ENCODE measurements at regions not wholly inside any gene's neighbourhood (a gene's known extent, or its start where the extent isn't known, plus 50 kb on each side); places are given as distances from the start of the nearest gene placed in this dataset.

DNA sequence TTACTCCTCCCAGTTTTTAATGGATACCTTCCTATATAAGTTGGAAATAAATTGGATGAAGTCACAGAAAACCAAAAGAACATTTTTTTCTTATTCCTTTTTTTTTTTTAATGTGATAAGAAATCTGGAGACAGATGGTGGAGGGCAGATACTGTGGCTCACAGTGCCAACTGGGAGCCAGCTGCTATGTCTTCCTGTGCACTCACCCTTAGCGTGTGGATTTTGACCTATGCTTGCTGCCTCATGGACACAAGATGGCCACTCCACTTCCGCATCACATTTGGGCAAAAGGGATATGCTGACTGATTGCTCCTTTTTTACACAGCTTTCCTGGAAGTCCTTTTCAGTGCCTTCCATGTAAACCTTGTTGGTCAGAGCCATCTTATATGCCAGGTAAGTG lies 342.6 kb downstream of the MAN2A1 start:
- no peak overlapping the region for H3K4me3 ChIP-seq (ENCODE audit: low read depth in 1 of 2, low read length in 2 of 2)
- H3K27me3 ChIP-seq (ENCODE audit: low read depth, low read length) = no peaks in the 10 kb centered on the region
- H3K4me1 ChIP-seq (ENCODE audit: control insufficient read depth in 1 of 2, insufficient read depth in 2 of 2, low read length in 2 of 2) = no peaks in the 10 kb centered on the region
- no peaks in the 10 kb centered on the region for H3K9me3 ChIP-seq (ENCODE audit: control insufficient read depth in 1 of 2, low read length in 2 of 2)
- no peaks in the 10 kb centered on the region for H3K36me3 ChIP-seq (ENCODE audit: control insufficient read depth in 1 of 2, insufficient read depth in 2 of 2, low read length in 2 of 2)
- no peak overlapping the region for H3K27ac ChIP-seq (ENCODE audit: low read length)

DNA sequence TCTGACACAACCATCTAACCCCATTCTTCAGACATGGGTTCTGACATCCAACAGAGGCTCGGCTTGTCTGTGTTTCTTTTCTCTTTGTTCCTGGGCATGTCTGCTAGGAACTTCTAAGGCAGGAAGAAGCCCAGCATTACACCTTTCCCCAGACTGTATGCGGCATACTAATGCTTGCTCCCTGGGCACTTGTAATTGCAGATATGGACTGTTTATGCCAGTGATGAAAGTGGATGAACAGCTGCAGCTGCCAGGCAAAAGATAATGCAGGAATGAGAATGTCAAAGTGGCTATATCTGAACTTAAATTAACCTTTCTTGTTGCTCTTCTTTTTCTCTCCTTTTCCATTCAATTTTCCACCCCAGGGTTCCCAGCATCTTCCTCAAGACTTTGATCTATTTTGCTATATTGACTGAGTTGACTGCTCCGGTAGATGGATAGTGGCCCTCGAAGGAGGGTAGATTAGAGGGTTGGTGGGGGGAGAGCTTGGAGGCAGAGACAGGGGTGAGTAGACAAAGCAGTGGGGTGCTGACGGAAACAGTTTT lies 344.4 kb downstream of the MAN2A1 start:
- H3K4me1 ChIP-seq (ENCODE audit: control insufficient read depth in 1 of 2, insufficient read depth in 2 of 2, low read length in 2 of 2) = no peaks in the 10 kb centered on the region

DNA sequence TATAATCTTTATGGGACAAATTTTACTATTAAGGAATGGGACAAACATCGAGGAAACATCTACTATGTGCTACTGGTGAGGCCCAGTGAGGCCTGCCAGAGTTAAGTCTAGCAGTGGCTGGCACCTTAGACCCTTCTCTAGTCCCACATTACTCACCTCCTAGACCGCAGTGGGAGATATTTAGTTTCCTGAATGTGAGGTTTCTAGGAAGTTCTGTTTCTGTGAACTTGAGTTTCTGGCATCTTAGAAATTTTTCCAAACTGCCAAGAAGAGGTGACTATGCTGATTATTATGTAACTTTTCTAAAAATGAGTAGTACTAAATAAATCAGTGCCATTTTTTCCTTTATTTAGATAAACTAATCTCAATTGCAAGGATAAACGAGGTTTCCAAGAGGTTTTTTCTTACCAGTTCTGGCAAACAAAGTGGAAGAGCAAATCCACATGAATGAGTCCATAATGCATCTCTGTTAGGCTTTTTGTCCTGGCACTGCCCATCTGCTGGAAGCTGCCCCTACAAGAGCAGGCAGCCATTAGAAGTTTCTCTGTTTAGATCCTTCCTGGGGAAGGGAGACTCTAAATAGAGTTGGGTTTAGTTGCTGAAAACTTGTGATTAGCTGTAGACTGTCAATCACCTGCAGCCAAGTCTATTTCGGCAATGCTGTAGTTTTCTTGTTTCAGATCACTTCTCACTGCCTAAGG lies 348.7 kb downstream of the MAN2A1 start:
- H3K4me3 ChIP-seq (ENCODE audit: low read depth in 1 of 2, low read length in 2 of 2) = no peak overlapping the region
- no peaks in the 10 kb centered on the region for H3K36me3 ChIP-seq (ENCODE audit: control insufficient read depth in 1 of 2, insufficient read depth in 2 of 2, low read length in 2 of 2)
- H3K4me1 ChIP-seq (ENCODE audit: control insufficient read depth in 1 of 2, insufficient read depth in 2 of 2, low read length in 2 of 2) = no peaks in the 10 kb centered on the region
- peaks cover 0 to 4% of the 10 kb centered on the region in 2 donors for H3K9me3 ChIP-seq (ENCODE audit: control insufficient read depth in 1 of 2, low read length in 2 of 2)
- no peaks in the 10 kb centered on the region for H3K27me3 ChIP-seq (ENCODE audit: low read depth, low read length)
- H3K27ac ChIP-seq (ENCODE audit: low read length) = no peak overlapping the region

More for the DNA sequence above, 344.4 kb downstream of the MAN2A1 start:
- no peaks in the 10 kb centered on the region for H3K36me3 ChIP-seq (ENCODE audit: control insufficient read depth in 1 of 2, insufficient read depth in 2 of 2, low read length in 2 of 2)
- no peaks in the 10 kb centered on the region for H3K27me3 ChIP-seq (ENCODE audit: low read depth, low read length)
- no peak overlapping the region for H3K27ac ChIP-seq (ENCODE audit: low read length)
- no peak overlapping the region for H3K4me3 ChIP-seq (ENCODE audit: low read depth in 1 of 2, low read length in 2 of 2)
- H3K9me3 ChIP-seq (ENCODE audit: control insufficient read depth in 1 of 2, low read length in 2 of 2) = no peaks in the 10 kb centered on the region

GRCh38 chr5:110040178-110040577 lies 350.5 kb downstream of the MAN2A1 start:
- Histone ChIP-seq H3K4me1 (ENCODE audit: control insufficient read depth in 1 of 2, insufficient read depth in 2 of 2, low read length in 2 of 2) (no peaks in the 10 kb centered on the region), H3K27me3 (ENCODE audit: low read depth, low read length) (no peaks in the 10 kb centered on the region), H3K4me3 (ENCODE audit: low read depth in 1 of 2, low read length in 2 of 2) (no peak overlapping the region), H3K9me3 (ENCODE audit: control insufficient read depth in 1 of 2, low read length in 2 of 2) (peaks cover 0 to 4% of the 10 kb centered on the region in 2 donors), H3K27ac (ENCODE audit: low read length) (no peak overlapping the region), H3K36me3 (ENCODE audit: control insufficient read depth in 1 of 2, insufficient read depth in 2 of 2, low read length in 2 of 2) (no peaks in the 10 kb centered on the region)

- Histone ChIP-seq H3K36me3 (ENCODE audit: control insufficient read depth in 1 of 2, insufficient read depth in 2 of 2, low read length in 2 of 2) (no peaks in the 10 kb centered on the region), H3K4me1 (ENCODE audit: control insufficient read depth in 1 of 2, insufficient read depth in 2 of 2, low read length in 2 of 2) (no peaks in the 10 kb centered on the region), H3K27me3 (ENCODE audit: low read depth, low read length) (no peaks in the 10 kb centered on the region), H3K9me3 (ENCODE audit: control insufficient read depth in 1 of 2, low read length in 2 of 2) (peaks cover 0 to 4% of the 10 kb centered on the region in 2 donors), H3K27ac (ENCODE audit: low read length) (no peak overlapping the region), H3K4me3 (ENCODE audit: low read depth in 1 of 2, low read length in 2 of 2) (no peak overlapping the region)
These were observed 353.3 kb downstream of the MAN2A1 start for GRCh38 chr5:110043025-110043424.

DNA sequence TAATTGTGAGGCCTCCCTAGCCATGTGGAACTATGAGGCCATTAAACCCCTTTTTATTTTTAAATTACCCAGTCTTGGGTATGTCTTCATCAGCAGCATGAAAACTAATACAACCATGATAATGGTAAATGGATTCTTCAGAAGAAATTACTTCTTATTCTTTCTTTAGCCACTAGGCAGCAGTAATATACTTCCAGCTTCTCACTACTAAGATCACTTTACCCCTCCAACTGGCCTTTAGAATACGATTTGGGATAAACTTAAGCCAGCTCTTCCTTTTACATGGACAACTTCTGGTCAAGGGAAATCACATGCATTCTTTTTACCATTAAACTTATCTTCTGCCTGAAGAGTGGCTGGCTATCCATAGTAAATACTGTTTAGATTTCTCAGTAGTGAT lies 355.4 kb downstream of the MAN2A1 start:
- Histone ChIP-seq H3K4me3 (ENCODE audit: low read depth in 1 of 2, low read length in 2 of 2) (no peak overlapping the region), H3K9me3 (ENCODE audit: control insufficient read depth in 1 of 2, low read length in 2 of 2) (peaks cover 0 to 4% of the 10 kb centered on the region in 2 donors), H3K27ac (ENCODE audit: low read length) (no peak overlapping the region), H3K27me3 (ENCODE audit: low read depth, low read length) (no peaks in the 10 kb centered on the region), H3K4me1 (ENCODE audit: control insufficient read depth in 1 of 2, insufficient read depth in 2 of 2, low read length in 2 of 2) (no peaks in the 10 kb centered on the region), H3K36me3 (ENCODE audit: control insufficient read depth in 1 of 2, insufficient read depth in 2 of 2, low read length in 2 of 2) (no peaks in the 10 kb centered on the region)

DNA sequence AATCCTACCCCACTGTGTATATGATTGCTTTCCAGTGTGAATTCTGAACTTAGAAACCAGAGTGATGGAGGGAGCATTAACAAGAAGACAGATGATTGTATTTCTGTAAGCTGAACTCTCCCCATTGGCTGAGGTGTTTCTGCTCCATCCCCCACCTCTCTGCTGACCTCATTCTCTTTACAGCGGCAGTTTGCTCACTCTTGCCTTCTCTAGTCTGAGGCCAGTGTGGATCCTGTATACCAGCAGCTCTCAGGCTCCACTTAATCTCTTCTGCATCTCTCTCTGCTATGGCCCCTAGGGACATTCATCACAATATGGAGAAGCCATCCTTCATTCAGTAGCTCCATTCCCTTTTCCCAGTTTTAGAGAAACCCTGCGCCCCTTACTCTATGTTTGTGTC lies 358.8 kb downstream of the MAN2A1 start:
- no peaks in the 10 kb centered on the region for H3K9me3 ChIP-seq (ENCODE audit: control insufficient read depth in 1 of 2, low read length in 2 of 2)
- H3K27ac ChIP-seq (ENCODE audit: low read length) = no peak overlapping the region
- H3K36me3 ChIP-seq (ENCODE audit: control insufficient read depth in 1 of 2, insufficient read depth in 2 of 2, low read length in 2 of 2) = no peaks in the 10 kb centered on the region
- no peak overlapping the region for H3K4me3 ChIP-seq (ENCODE audit: low read depth in 1 of 2, low read length in 2 of 2)
- H3K4me1 ChIP-seq (ENCODE audit: control insufficient read depth in 1 of 2, insufficient read depth in 2 of 2, low read length in 2 of 2) = no peaks in the 10 kb centered on the region
- H3K27me3 ChIP-seq (ENCODE audit: low read depth, low read length) = no peaks in the 10 kb centered on the region

- Histone ChIP-seq H3K4me3 (ENCODE audit: low read depth in 1 of 2, low read length in 2 of 2) (no peak overlapping the region), H3K9me3 (ENCODE audit: control insufficient read depth in 1 of 2, low read length in 2 of 2) (no peaks in the 10 kb centered on the region), H3K27ac (ENCODE audit: low read length) (no peak overlapping the region), H3K27me3 (ENCODE audit: low read depth, low read length) (no peaks in the 10 kb centered on the region), H3K36me3 (ENCODE audit: control insufficient read depth in 1 of 2, insufficient read depth in 2 of 2, low read length in 2 of 2) (no peaks in the 10 kb centered on the region), H3K4me1 (ENCODE audit: control insufficient read depth in 1 of 2, insufficient read depth in 2 of 2, low read length in 2 of 2) (peaks cover 0 to 6% of the 10 kb centered on the region in 2 donors)
These were observed 360.1 kb downstream of the MAN2A1 start for GRCh38 chr5:110049816-110050215.

GRCh38 chr5:110050640-110051345 lies 361.1 kb downstream of the MAN2A1 start:
- peaks cover 0 to 16% of the 10 kb centered on the region in 2 donors for H3K4me1 ChIP-seq (ENCODE audit: control insufficient read depth in 1 of 2, insufficient read depth in 2 of 2, low read length in 2 of 2)
- no peaks in the 10 kb centered on the region for H3K27me3 ChIP-seq (ENCODE audit: low read depth, low read length)
- no peaks in the 10 kb centered on the region for H3K36me3 ChIP-seq (ENCODE audit: control insufficient read depth in 1 of 2, insufficient read depth in 2 of 2, low read length in 2 of 2)
- H3K9me3 ChIP-seq (ENCODE audit: control insufficient read depth in 1 of 2, low read length in 2 of 2) = no peaks in the 10 kb centered on the region
- H3K27ac ChIP-seq (ENCODE audit: low read length) = no peak overlapping the region
- no peak overlapping the region for H3K4me3 ChIP-seq (ENCODE audit: low read depth in 1 of 2, low read length in 2 of 2)

GRCh38 chr5:110053205-110053604 lies 363.5 kb downstream of the MAN2A1 start:
- H3K27me3 ChIP-seq (ENCODE audit: low read depth, low read length) = no peaks in the 10 kb centered on the region
- H3K4me1 ChIP-seq (ENCODE audit: control insufficient read depth in 1 of 2, insufficient read depth in 2 of 2, low read length in 2 of 2) = peaks cover 0 to 22% of the 10 kb centered on the region in 2 donors
- no peak overlapping the region for H3K27ac ChIP-seq (ENCODE audit: low read length)
- H3K9me3 ChIP-seq (ENCODE audit: control insufficient read depth in 1 of 2, low read length in 2 of 2) = no peaks in the 10 kb centered on the region
- H3K36me3 ChIP-seq (ENCODE audit: control insufficient read depth in 1 of 2, insufficient read depth in 2 of 2, low read length in 2 of 2) = no peaks in the 10 kb centered on the region
- no peak overlapping the region for H3K4me3 ChIP-seq (ENCODE audit: low read depth in 1 of 2, low read length in 2 of 2)

DNA sequence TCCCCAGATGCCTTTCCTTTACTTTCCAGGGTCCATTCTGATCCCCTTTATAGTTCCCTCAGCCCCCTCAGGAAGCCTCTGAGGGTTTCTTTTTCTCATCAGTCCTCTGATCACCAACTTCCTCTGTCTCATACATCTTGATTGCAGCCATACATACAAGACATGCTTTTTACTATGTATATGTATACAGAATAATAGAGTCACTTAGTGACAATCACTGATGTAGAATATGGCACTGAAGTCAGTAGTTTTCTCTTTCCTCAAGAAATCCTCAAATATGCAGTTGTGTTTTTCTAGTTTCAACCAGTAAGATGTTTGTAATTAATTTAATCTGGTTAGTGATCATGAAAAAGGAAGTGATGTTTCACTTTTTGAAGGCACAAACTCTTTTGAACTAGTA lies 364.1 kb downstream of the MAN2A1 start:
- Histone ChIP-seq H3K36me3 (ENCODE audit: control insufficient read depth in 1 of 2, insufficient read depth in 2 of 2, low read length in 2 of 2) (no peaks in the 10 kb centered on the region), H3K27me3 (ENCODE audit: low read depth, low read length) (no peaks in the 10 kb centered on the region), H3K27ac (ENCODE audit: low read length) (no peak overlapping the region), H3K9me3 (ENCODE audit: control insufficient read depth in 1 of 2, low read length in 2 of 2) (no peaks in the 10 kb centered on the region), H3K4me1 (ENCODE audit: control insufficient read depth in 1 of 2, insufficient read depth in 2 of 2, low read length in 2 of 2) (peaks cover 0 to 22% of the 10 kb centered on the region in 2 donors), H3K4me3 (ENCODE audit: low read depth in 1 of 2, low read length in 2 of 2) (no peak overlapping the region)

All from muscle layer of duodenum (tissue), 2 donors.